Adrenal gland (tissue), 9 donors: ENCODE measurements at regions not wholly inside any gene's neighbourhood (a gene's known extent, or its start where the extent isn't known, plus 50 kb on each side); places are given as distances from the start of the nearest gene placed in this dataset.

Experiments used
- DNase-seq, 7 donors: peaks; one replicate each; pipeline ENCODE4 v3.0.0-alpha.2; 2019 to 2020
- H3K27ac ChIP-seq, 5 donors: fragments of 200-600 bp; sonication (generic) in 4 of 5; 1 replicate in 3 of 5; 2 replicates in 2 of 5; pipeline versions ENCODE4 v1.5.1 to v1.8.0; 2016 to 2020; ENCODE audit warnings: mild to moderate bottlenecking in 1 of 5
- H3K27me3 ChIP-seq: fragments of 200-600 bp; 2 replicates; pipeline ENCODE4 v1.8.0; 2021
- H3K36me3 ChIP-seq, 2 donors: fragments of 200-600 bp; replicated peaks in 1 of 2; 1 replicate in 1 of 2; 2 replicates in 1 of 2; pipeline versions ENCODE4 v1.5.1 to v1.8.0; 2018 to 2022
- H3K4me1 ChIP-seq, 2 donors: fragments of 200-600 bp; replicated peaks in 1 of 2; 1 replicate in 1 of 2; 2 replicates in 1 of 2; pipeline versions ENCODE4 v1.5.1 to v1.8.0; 2018 to 2021
- H3K4me3 ChIP-seq, 4 donors: fragments of 200-600 bp; sonication (generic) in 3 of 4; one replicate each; pipeline ENCODE4 v1.5.1; 2016 to 2018
- H3K9me3 ChIP-seq, 3 donors: fragments of 200-600 bp; sonication (generic) in 1 of 3; replicated peaks in 1 of 3; 1 replicate in 2 of 3; 2 replicates in 1 of 3; pipeline versions ENCODE4 v1.5.1 to v1.8.0; 2016 to 2021
- CTCF ChIP-seq, 6 experiments: fragments of 450-650 bp in 4 of 6; fragments of 200-600 bp in 2 of 6; sonication (generic) in 1 of 6; IDR thresholded peaks; 1 replicate in 5 of 6; 2 replicates in 1 of 6; pipeline versions ENCODE4 v1.5.1 to v1.8.0; 2016 to 2021; ENCODE audit warnings: antibody characterized with exemption in 6 of 6, mild to moderate bottlenecking in 2 of 6, moderate library complexity in 1 of 6
- POLR2A ChIP-seq, 2 donors: fragments of 450-650 bp; IDR thresholded peaks; one replicate each; pipeline ENCODE4 v1.6.1; 2017; ENCODE audit warnings: antibody characterized with exemption in 2 of 2, mild to moderate bottlenecking in 2 of 2, moderate library complexity in 1 of 2
- WGBS, 4 donors: extraction: QIAGEN DNeasy Blood & Tissue Kit in 2 of 4; methylation state at CpG; one replicate each; pipeline versions ENCODE4 v1.1.5 to v1.1.7; 2013 to 2017; 5-methylcytosine and 5-hydroxymethylcytosine counted together
- intact Hi-C, 2 donors: fragments of 100-400 bp; cut with DNase I; formaldehyde crosslinking; loops; one replicate each; pipeline versions ENCODE4 v1.14.1 to v1.15.0; 2022 to 2023
- donor health status: healthy with polysubstance abuse.
- donor health status: Bipolar disorder and iron deficiency.
- donor health status: DM: yes; HTN: yes; CAD: no.
- donor health status: DM: no; HTN: no; CAD: no.
- donor health status: DM: no; HTN: no; CAD: no.

DNA sequence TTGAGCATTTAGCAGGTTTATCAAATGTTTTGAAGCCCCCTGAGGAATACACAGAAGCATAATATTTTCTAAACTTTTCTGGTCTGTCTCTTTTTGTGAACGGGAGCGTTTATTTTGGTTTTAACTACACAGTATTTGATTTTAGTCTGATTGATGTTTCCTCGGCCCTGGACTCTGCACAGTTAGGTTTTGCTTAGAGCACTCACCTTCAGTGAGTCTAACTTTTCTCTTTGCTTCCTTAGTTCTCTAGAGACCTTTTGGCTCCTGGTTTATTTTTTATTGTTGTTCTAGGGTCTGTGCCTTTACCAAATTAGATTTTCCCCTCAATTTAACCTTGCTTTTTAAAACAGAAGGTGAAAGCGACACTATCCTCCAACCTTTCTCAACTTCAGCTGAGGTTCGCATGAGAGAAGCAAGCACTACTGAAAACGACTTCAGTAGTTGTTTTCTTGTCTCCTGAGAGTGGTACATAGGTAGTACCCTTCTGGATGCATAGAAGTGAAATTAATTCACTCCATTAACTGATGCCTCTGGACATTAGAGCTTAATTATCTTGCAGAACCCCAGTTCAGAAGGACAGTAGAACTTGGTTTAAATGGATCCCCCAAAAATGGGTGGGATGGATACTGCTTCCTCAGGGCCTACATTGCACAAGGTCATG is 166.7 kb upstream of the ELL2 start:
- intact Hi-C loops, result no loop called here
- no peaks in the 10 kb centered on the region for H3K9me3 ChIP-seq
- H3K4me3 ChIP-seq, result no peak overlapping the region
- TF ChIP-seq POLR2A (IDR thresholded peaks at IDR 0.05) (no peak), CTCF (IDR thresholded peaks at IDR 0.05) (no peak)
- H3K4me1 ChIP-seq, result peaks cover 4 to 13% of the 10 kb centered on the region in 2 donors
- WGBS, 4 donors, result 75 to 78% (median 76%) methylated on average over 6 of the region's 6 CpGs
- no peak for DNase-seq
- no peaks in the 10 kb centered on the region for H3K27me3 ChIP-seq
- H3K36me3 ChIP-seq, result no peaks in the 10 kb centered on the region
- no peak overlapping the region for H3K27ac ChIP-seq

DNA sequence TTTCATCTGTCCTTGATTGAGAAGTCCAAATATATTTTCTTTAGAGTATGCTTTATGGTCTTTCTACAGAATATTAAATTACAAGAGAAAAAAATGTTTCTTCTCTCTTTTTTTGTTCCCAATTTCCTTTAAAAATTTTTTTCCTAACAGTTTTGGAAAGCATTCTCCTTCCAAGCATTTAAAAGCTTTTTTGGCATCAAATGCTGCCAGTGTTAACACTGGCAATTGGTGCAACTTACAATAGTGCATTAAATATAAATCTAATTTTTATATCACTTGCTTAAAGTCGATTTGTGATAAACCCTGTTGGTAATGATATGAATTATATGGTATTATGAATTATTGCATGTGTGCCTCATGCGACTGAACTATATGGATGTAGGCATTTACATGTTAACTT is 165.9 kb upstream of the ELL2 start:
- Histone ChIP-seq H3K9me3 (no peaks in the 10 kb centered on the region), H3K27me3 (no peaks in the 10 kb centered on the region), H3K27ac (no peak overlapping the region), H3K4me3 (no peak overlapping the region), H3K4me1 (peaks cover 4 to 13% of the 10 kb centered on the region in 2 donors), H3K36me3 (no peaks in the 10 kb centered on the region)
- intact Hi-C loops, result no loop called here
- 53 to 78% (median 67%) methylated on average over 2 of the region's 2 CpGs for WGBS, 4 donors
- no peak for DNase-seq
- TF ChIP-seq POLR2A (IDR thresholded peaks at IDR 0.05) (no peak), CTCF (IDR thresholded peaks at IDR 0.05) (no peak)

- Histone ChIP-seq H3K4me3 (no peak overlapping the region), H3K27ac (no peak overlapping the region), H3K27me3 (no peaks in the 10 kb centered on the region), H3K36me3 (no peaks in the 10 kb centered on the region), H3K9me3 (no peaks in the 10 kb centered on the region), H3K4me1 (peaks cover 4 to 13% of the 10 kb centered on the region in 2 donors)
- intact Hi-C loops, result no loop called here
- DNase-seq, result no peak
- 38 to 42% (median 42%) methylated on average over 5 of the region's 5 CpGs for WGBS, 4 donors
- TF ChIP-seq POLR2A (IDR thresholded peaks at IDR 0.05) (no peak), CTCF (IDR thresholded peaks at IDR 0.05) (no peak)
These were observed 163.7 kb upstream of the ELL2 start for GRCh38 chr5:96125231-96125891.

GRCh38 chr5:96124589-96124988 is 162.9 kb upstream of the ELL2 start:
- DNase-seq, result no peak
- intact Hi-C loops, result no loop called here
- H3K36me3 ChIP-seq, result no peaks in the 10 kb centered on the region
- H3K27me3 ChIP-seq, result no peaks in the 10 kb centered on the region
- TF ChIP-seq CTCF (IDR thresholded peaks at IDR 0.05) (no peak), POLR2A (IDR thresholded peaks at IDR 0.05) (no peak)
- H3K27ac ChIP-seq, result no peak overlapping the region
- no peaks in the 10 kb centered on the region for H3K9me3 ChIP-seq
- peaks cover 4 to 13% of the 10 kb centered on the region in 2 donors for H3K4me1 ChIP-seq
- 89 to 95% (median 93%) methylated on average over 1 of the region's 1 CpG for WGBS, 4 donors
- H3K4me3 ChIP-seq, result no peak overlapping the region
